HEK293T (cell line): ENCODE measurements at regions not wholly inside any gene's neighbourhood (a gene's known extent, or its start where the extent isn't known, plus 50 kb on each side); places are given as distances from the start of the nearest gene placed in this dataset.

Experiments
- CTCF ChIA-PET: fragments of 350-600 bp; formaldehyde crosslinking; extraction: SDS; loops from one replicate; lab custom pipeline; 2021; ENCODE audit warnings: antibody characterized with exemption, inconsistent platforms; lab: Yijun Ruan, JAX
- POLR2A ChIA-PET: fragments of 350-600 bp; formaldehyde crosslinking; extraction: SDS; loops from one replicate; lab custom pipeline; 2020; ENCODE audit warnings: antibody characterized with exemption, inconsistent platforms; lab: Yijun Ruan, JAX
- DNase-seq: peaks from one replicate; pipeline ENCODE4 v3.0.0; 2012; ENCODE audit warnings: mixed read lengths; ENCODE audit errors: extremely low spot score
- ARNT ChIP-seq: fragments of 450-650 bp; IDR thresholded peaks from 2 replicates; pipeline ENCODE4 v1.6.1; 2017; ENCODE audit warnings: mild to moderate bottlenecking
- BHLHE40 ChIP-seq: fragments of 450-650 bp; IDR thresholded peaks from 2 replicates; pipeline ENCODE4 v1.6.1; 2016; ENCODE audit warnings: mild to moderate bottlenecking, moderate library complexity, borderline replicate concordance
- CTBP1 ChIP-seq: fragments of 450-650 bp; IDR thresholded peaks from 2 replicates; pipeline ENCODE4 v1.6.1; 2016; ENCODE audit warnings: borderline replicate concordance
- ELF4 ChIP-seq: fragments of 450-650 bp; IDR thresholded peaks from 2 replicates; pipeline ENCODE4 v1.6.1; 2017; ENCODE audit warnings: antibody characterized with exemption
- FOXA1 ChIP-seq: fragments of 450-650 bp; IDR thresholded peaks from 2 replicates; pipeline ENCODE4 v1.6.1; 2016; ENCODE audit warnings: mild to moderate bottlenecking
- FOXK2 ChIP-seq: fragments of 450-650 bp; IDR thresholded peaks from 2 replicates; pipeline ENCODE4 v1.6.1; 2016; ENCODE audit warnings: mild to moderate bottlenecking
- FOXM1 ChIP-seq: fragments of 450-650 bp; IDR thresholded peaks from 2 replicates; pipeline ENCODE4 v1.6.1; 2017; ENCODE audit warnings: mild to moderate bottlenecking, borderline replicate concordance
- HDGF ChIP-seq: fragments of 450-650 bp; IDR thresholded peaks from 2 replicates; pipeline ENCODE4 v1.6.1; 2017; ENCODE audit warnings: antibody characterized with exemption, borderline replicate concordance
- L3MBTL2 ChIP-seq: fragments of 450-650 bp; conservative IDR thresholded peaks from 2 replicates; pipeline ENCODE4 v1.6.1; 2016; ENCODE audit warnings: mild to moderate bottlenecking
- LEF1 ChIP-seq: fragments of 450-650 bp; IDR thresholded peaks from 2 replicates; pipeline ENCODE4 v1.6.1; 2017; ENCODE audit warnings: mild to moderate bottlenecking, borderline replicate concordance
- NFRKB ChIP-seq: fragments of 450-650 bp; IDR thresholded peaks from 2 replicates; pipeline ENCODE4 v1.6.1; 2016; ENCODE audit warnings: mild to moderate bottlenecking, moderate library complexity
- SP1 ChIP-seq: fragments of 450-650 bp; IDR thresholded peaks from 2 replicates; pipeline ENCODE4 v1.6.1; 2017
- SUZ12 ChIP-seq: fragments of 450-650 bp; IDR thresholded peaks from 2 replicates; pipeline ENCODE4 v1.6.1; 2016; ENCODE audit warnings: mild to moderate bottlenecking
- TARDBP ChIP-seq: fragments of 450-650 bp; IDR thresholded peaks from 2 replicates; pipeline ENCODE4 v1.6.1; 2016
- ZNF384 ChIP-seq: fragments of 450-650 bp; IDR thresholded peaks from 2 replicates; pipeline ENCODE4 v1.6.1; 2016
- TF ChIP-seq, protein P1 (sequence below): fragments of 450-650 bp; IDR thresholded peaks from 2 replicates; pipeline ENCODE4 v1.6.1; 2016

DNA sequence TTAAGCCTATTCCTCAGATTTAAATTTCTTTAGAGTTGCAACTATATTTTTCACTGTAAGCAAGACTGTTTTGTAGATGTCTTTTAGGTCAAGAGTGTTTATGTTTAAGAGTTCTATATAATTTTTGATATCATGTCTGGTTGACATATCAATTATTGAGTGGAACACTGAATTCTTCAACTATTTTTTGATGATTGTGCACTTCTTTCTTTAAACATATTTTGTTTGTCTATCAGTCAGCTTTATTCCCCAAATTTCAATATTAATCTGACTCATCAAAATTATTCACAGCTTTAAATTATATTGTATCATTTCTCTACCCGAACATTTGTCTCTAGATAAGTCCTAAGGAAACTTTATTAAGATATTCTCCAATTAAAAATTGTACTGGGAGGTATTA lies 933.6 kb upstream of the ROBO1 start:
- POLR2A ChIA-PET = no interaction called here
- TF ChIP-seq NFRKB (no peak), ARNT (no peak), HDGF (no peak), SP1 (no peak), ZNF384 (no peak), SUZ12 (no peak), FOXM1 (no peak), FOXK2 (no peak), FOXA1 (no peak), ELF4 (no peak), L3MBTL2 (no peak), CTBP1 (no peak), BHLHE40 (no peak), TARDBP (no peak), LEF1 (no peak)
- TF ChIP-seq, protein P1, sequence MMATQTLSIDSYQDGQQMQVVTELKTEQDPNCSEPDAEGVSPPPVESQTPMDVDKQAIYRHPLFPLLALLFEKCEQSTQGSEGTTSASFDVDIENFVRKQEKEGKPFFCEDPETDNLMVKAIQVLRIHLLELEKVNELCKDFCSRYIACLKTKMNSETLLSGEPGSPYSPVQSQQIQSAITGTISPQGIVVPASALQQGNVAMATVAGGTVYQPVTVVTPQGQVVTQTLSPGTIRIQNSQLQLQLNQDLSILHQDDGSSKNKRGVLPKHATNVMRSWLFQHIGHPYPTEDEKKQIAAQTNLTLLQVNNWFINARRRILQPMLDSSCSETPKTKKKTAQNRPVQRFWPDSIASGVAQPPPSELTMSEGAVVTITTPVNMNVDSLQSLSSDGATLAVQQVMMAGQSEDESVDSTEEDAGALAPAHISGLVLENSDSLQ = no peak
- DNase-seq = no peak
- CTCF ChIA-PET = no interaction called here

GRCh38 chr3:80697291-80697690 lies 929.5 kb upstream of the ROBO1 start:
- DNase-seq = no peak
- ChIA-PET CTCF (no interaction called here), POLR2A (no interaction called here)
- no peak for TF ChIP-seq L3MBTL2
- no peak for TF ChIP-seq ARNT
- no peak for TF ChIP-seq TARDBP

DNA sequence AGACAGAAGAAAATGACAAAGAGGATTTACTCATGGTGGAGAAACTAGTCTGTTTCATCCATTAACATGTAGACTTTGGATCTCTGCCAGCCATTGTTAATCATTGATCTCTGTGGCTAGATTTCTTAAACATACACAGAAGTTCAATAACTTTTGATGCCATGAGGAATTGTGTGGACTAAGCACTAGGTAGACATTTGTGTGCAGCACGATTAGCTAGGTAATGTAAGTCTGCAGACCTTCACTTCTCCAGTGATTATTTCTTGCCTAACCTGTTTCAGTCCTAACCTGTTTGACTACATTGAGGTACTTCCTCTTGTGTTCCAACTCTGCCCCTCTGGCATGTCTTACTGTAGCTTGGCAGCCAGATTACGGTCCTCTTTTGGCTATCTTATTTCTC lies 928.5 kb upstream of the ROBO1 start:
- TF ChIP-seq NFRKB (no peak), ARNT (no peak), HDGF (no peak), BHLHE40 (no peak), SP1 (no peak), ELF4 (no peak), L3MBTL2 (no peak), FOXA1 (no peak), CTBP1 (no peak)
- TF ChIP-seq, protein P1 = no peak
- no peak for DNase-seq
- ChIA-PET CTCF (no interaction called here), POLR2A (no interaction called here)

- no peak for DNase-seq
- POLR2A ChIA-PET = no interaction called here
- CTCF ChIA-PET = interaction anchor here (0.6 kb wide), 1 partner anchor 1177 kb away, joined by 3 read pairs; no protein-coding TSS in a partner anchor
- TF ChIP-seq FOXM1 (no peak), HDGF (no peak), LEF1 (no peak), NFRKB (no peak), FOXA1 (no peak), ZNF384 (no peak), ARNT (no peak), FOXK2 (no peak), L3MBTL2 (no peak), SUZ12 (no peak), CTBP1 (no peak), ELF4 (no peak), SP1 (no peak), TARDBP (no peak), BHLHE40 (no peak)
- TF ChIP-seq, protein P1 = no peak
Measured at GRCh38 chr3:80688814-80689213, 921.0 kb upstream of the ROBO1 start.

DNA sequence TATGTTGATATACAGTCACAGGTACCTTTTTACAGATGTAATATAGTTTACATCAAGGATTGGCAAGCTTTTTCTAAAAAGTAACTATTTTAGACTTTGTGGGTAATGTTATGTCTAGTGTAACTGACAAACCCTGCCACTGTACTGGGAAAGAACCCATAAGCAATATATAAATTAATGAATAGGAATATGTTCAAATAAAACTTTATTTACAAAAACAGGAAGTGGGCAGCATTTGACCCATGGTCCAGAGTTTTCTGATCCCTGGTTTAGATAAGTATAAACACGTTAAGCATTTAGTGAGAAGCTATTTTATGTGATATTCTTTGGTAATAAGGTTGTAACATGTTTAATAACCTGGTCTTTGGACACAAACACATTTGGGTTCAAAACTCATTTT lies 915.2 kb upstream of the ROBO1 start:
- ChIA-PET POLR2A (no interaction called here), CTCF (no interaction called here)

More for the DNA sequence above, 915.2 kb upstream of the ROBO1 start:
- no peak for DNase-seq
- TF ChIP-seq FOXK2 (no peak), ZNF384 (no peak), TARDBP (no peak), FOXA1 (no peak), ELF4 (no peak), SUZ12 (no peak), SP1 (no peak), HDGF (no peak), BHLHE40 (no peak), FOXM1 (no peak), LEF1 (no peak), L3MBTL2 (no peak), ARNT (no peak), NFRKB (no peak), CTBP1 (no peak)
- TF ChIP-seq, protein P1 = no peak
